GM19193 (cell line): ENCODE measurements at regions not wholly inside any gene's neighbourhood (a gene's known extent, or its start where the extent isn't known, plus 50 kb on each side); places are given as distances from the start of the nearest gene placed in this dataset.

Experiments used
- POLR2A ChIP-seq: IDR thresholded peaks from 4 replicates; pipeline ENCODE4 v1.6.1; 2011; ENCODE audit not compliant: insufficient read depth, insufficient read length; ENCODE audit errors: extremely low read depth

DNA sequence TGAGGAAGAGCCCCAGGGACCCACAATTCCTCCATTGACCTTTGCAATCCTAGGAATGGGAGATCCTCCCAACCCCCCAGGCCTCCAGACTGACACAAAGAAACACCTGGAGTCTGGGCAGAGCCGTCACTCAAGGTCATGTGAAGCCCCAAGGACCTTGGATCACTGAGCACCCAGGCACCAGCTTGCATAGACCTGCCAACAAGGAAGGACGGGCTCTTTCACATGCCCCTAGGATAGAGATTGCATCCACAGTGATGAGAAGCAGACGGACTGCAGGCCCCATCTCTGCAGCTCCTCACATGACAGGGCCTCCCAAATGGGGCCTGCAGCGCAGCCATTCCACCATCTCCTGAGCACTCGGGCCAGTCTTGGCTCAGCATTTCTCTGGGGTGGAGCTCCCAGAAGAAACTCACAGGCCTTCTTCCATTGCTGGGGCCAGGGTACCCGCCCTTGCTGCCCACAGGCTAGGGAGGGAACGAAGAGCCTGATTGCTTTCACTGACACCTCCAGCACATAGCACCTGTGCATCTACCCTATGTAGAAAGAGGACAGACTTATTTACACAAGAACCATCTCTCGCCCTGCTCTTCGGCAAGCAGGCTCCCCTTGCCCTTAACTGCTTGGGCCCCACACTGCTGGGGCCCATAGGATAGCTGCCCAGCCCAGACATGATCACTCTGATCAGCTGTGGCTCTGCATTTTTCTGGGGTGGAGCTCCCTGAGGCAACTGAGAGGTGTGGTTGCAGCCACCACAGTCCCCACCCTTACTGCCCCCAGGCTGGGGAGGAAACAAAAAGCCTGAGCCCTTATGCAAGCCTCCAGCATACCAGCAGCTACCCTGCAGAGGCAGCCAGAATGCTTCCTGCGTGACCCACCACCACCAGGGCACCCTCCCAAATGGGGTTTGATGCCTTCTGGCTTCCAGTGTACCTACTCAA, 185.7 kb upstream of the ZCCHC13 start:
- no peak for TF ChIP-seq POLR2A

DNA sequence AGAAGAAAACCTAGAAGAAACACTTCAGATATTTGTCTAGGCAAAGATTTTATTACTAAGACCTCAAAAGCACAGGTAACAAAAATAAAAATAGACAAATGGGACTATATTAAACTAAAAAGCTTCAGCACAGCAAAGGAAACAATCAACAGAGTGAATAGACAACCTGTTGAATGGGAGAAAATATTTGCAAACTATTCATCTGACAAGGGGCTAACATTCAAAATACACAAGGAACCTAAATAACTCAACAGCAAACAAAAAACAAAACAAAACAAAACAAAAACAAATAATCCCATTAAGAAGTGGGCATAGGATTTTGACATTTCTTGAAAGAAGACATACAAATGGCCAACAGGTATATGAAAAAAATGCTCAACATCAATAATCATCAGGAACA, 192.7 kb upstream of the ZCCHC13 start:
- TF ChIP-seq POLR2A, result no peak

GRCh38 chrX:74107666-74108065, 196.3 kb upstream of the ZCCHC13 start:
- TF ChIP-seq POLR2A, result no peak

DNA sequence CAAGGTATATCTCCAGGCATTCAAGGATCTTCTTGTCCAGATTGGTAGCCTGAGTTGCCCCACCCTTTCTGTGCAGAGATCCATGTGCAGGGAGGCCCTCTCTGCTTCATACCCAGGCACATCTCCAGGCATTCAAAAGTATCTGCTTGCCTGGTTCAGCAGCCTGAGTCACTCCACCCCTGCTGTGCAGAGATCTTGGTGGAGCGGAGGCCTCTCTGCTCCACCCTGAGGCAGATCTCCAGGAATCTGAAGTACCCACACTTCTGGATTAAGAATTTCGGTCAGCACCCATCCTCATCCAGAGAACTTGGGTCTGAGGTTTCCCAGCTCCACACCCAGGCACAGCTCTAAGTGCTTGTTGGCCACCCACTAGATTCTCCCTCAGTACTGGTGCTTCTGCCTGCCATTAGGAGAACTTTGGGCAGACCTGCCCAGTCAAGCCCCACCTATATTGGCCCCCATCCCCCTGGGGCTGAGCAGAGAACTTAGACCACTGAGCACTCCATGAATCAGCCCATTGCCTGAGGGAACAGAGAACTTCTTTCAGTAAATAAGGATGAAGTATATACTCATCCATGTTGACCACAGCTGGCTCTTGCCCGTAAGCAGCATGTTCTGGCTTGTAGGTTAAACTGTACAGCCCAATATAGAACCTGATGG, 199.5 kb upstream of the ZCCHC13 start:
- no peak for TF ChIP-seq POLR2A

DNA sequence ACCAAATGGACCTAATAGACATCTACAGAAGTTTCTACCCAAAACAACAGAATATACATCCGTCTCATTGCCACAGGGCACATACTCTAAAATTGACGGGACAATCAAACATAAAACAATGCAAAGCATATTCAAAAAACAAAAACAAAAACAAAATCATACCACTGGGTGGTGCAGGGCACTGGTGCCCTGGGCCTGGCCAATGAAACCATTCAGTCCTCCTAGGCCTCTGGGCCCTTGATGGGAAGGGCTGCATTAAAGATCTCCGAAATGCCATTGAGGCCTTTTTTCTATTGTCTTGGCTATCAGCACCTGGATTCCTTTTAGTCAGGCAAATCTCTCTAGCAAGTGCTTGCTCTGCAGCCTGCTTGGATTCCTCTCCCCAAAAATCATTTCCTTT, 213.9 kb upstream of the ZCCHC13 start:
- no peak for TF ChIP-seq POLR2A

DNA sequence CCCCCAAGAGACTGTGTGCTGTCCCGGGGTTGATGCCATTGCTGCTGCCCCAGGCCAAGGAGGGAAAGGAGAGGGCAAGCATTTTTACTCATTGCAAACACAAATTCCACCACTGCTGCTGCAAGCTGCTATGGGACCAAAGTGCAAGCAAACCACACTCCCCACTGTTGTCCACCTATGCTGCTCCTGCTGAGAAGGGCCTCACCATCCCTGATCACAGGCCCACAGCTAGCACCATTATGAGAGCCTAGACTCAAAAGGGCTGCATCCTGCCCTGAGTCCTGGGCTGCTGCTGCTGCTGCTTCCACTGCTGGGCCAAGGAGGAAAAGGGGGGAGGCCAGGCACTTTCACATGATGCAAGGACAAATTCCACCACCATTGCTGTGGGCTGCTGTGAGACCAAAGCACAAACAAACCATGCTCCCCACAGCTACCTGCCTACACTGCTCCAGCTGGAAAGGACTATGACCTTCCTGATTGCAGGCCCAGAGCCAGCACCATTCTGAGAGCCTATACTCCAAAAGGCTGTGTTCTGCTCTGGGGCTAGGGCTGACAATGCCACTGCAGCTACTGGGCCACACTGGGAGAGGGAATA, 218.2 kb upstream of the ZCCHC13 start:
- TF ChIP-seq POLR2A, result no peak

- no peak for TF ChIP-seq POLR2A
These were observed 223.8 kb upstream of the ZCCHC13 start for GRCh38 chrX:74080165-74080564.

- TF ChIP-seq POLR2A, result no peak
These were observed 213.4 kb upstream of the XIST start for GRCh38 chrX:74065831-74066390.

DNA sequence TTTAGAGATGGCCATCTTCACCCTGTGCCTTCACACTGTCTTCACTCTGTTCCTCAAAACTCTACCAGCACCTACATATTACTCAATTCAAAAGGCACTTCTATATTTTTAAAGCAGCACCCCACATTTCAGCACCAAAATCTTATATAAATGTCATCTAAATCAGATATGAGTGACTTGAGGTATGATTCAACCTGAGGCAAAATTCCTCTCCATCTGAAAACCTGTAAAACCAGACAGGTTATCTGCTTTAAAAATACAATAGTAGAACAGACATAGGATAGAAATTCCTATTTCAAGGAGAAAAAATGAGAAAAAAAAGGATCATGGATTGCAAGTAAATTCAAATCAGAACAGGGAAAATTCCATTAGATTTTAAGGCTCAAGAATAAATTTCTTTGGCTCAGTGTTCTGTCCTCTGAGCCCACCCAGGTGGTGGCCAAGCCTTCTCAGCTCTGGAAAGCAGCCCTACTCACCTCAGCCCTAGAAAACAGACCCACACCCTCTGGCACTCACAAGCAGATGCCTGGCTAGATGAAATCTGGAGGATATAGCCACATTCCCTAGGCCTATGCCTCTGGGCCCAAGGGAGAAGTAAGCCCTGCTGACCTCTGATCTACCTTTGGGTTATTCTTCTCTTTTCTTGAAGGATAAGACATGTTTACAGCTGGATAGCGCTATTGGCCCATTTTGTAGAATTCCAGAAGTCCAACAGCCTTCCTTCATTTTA, 211.1 kb upstream of the XIST start:
- no peak for TF ChIP-seq POLR2A

DNA sequence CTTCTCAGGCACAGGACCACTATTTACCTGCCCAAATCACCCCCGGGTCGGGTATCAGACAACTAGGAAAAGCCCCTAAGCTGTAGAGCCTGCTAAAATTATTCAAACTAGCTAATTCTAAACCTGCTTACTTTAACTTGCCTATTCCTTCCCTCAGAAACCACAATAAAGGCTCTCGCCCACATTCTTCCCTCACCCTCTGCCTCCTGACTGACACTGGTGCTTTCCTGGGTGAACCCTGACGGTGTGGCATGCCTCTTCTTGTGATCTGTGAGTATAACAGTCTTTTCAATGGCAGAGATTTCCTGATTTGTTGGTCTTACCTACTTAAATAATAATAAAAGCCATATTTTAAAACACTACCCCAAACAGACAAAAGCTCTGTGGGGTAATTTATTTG, 209.4 kb upstream of the XIST start:
- no peak for TF ChIP-seq POLR2A

DNA sequence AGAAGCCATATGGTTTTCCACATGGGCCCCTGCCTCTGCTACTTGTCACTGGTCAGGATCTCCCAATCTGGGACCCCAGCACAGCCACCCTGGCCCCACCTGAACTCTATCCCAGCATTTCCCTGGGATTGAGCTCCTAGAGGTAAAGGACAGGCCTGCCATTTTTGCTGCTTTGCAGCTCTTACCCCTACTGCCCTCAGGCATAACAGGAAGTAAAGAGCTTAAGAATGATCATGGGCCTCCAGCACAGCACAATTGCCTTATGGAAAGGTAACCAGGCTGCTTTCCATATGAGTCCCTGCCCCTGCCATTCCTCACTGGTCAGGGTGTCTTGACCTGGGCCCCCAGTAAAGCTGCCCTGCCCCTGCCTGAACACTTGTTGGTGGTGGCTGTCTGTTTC, 196.6 kb upstream of the XIST start:
- no peak for TF ChIP-seq POLR2A

DNA sequence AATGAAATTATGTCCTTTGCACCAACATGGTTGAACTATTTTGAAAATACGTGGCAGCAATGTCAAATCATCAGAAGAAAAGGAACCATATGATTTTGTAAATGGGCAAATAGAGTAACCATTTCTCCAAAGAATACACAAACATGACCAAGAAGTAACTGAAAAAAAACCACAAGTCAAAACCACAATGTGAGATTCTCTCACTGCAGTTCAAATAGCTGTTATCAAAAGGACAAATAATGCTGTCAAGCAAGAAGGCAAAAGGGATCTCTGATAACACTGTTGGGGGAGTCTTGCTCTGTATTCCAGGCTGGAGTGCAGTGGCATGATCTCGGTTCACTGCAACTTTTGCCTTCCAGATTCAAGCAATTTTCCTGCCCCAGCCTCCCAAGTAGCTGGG, 170.7 kb upstream of the XIST start:
- TF ChIP-seq POLR2A, result no peak

DNA sequence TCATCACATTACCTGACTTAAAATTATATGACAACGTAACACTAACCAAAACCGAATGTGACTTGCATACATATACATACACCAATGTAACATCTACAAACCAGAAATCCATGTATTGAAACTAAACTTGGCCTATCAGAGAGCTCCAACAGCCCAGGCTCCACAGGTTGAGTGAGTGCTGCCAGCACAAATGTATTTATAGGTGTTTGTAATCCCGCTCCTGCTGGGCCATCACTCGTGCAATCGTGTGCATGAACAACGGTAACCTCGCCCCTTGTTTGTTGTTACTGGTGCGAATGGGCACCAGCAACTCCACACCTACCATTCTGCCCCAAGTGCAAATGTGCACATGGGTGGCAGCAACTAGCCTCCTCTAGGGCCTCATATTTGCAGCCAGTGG, 165.7 kb upstream of the XIST start:
- no peak for TF ChIP-seq POLR2A

- no peak for TF ChIP-seq POLR2A
These were observed 163.0 kb upstream of the XIST start for GRCh38 chrX:74015379-74016019.
